Eye (tissue), 1 donor: ENCODE measurements at regions not wholly inside any gene's neighbourhood (a gene's known extent, or its start where the extent isn't known, plus 50 kb on each side); places are given as distances from the start of the nearest gene placed in this dataset.

Experiments used
- DNase-seq: peaks from one replicate; pipeline ENCODE4 v3.0.0-alpha.2; 2015

- DNase-seq = no peak
Measured at GRCh38 chr14:81849714-81850113, 316.1 kb upstream of the SEL1L start.

- DNase-seq = no peak
Measured at GRCh38 chr14:81855007-81855406, 321.4 kb upstream of the SEL1L start.

- no peak for DNase-seq
Measured at GRCh38 chr14:81859046-81859445, 325.4 kb upstream of the SEL1L start.

GRCh38 chr14:81868172-81868571 lies 334.5 kb upstream of the SEL1L start:
- no peak for DNase-seq

- no peak for DNase-seq
Measured at GRCh38 chr14:81871706-81872105, 338.1 kb upstream of the SEL1L start.

- DNase-seq = no peak
Measured at GRCh38 chr14:81884382-81884781, 350.7 kb upstream of the SEL1L start.

GRCh38 chr14:81886588-81886987 lies 352.9 kb upstream of the SEL1L start:
- no peak for DNase-seq

- DNase-seq = no peak
Measured at GRCh38 chr14:81889529-81889928, 355.9 kb upstream of the SEL1L start.

- DNase-seq = peak; percentile 5
Measured at GRCh38 chr14:81890020-81890419, 356.4 kb upstream of the SEL1L start.

- DNase-seq = no peak
Measured at GRCh38 chr14:81903477-81903876, 369.8 kb upstream of the SEL1L start.

- DNase-seq = peak; percentile 12
Measured at GRCh38 chr14:81927070-81927469, 393.4 kb upstream of the SEL1L start.

GRCh38 chr14:81931828-81932227 lies 398.2 kb upstream of the SEL1L start:
- no peak for DNase-seq

GRCh38 chr14:81936348-81936747 lies 402.7 kb upstream of the SEL1L start:
- no peak for DNase-seq

GRCh38 chr14:81936902-81937301 lies 403.2 kb upstream of the SEL1L start:
- DNase-seq = no peak

GRCh38 chr14:81938341-81938740 lies 404.7 kb upstream of the SEL1L start:
- no peak for DNase-seq

GRCh38 chr14:81940651-81941050 lies 407.0 kb upstream of the SEL1L start:
- DNase-seq = no peak

GRCh38 chr14:81942071-81942470 lies 408.4 kb upstream of the SEL1L start:
- DNase-seq = no peak

- peak; percentile 24 for DNase-seq
Measured at GRCh38 chr14:81946375-81946774, 412.7 kb upstream of the SEL1L start.

- peak; percentile 87 for DNase-seq
Measured at GRCh38 chr14:81946834-81947798, 413.5 kb upstream of the SEL1L start.

- DNase-seq = no peak
Measured at GRCh38 chr14:81952917-81953316, 419.3 kb upstream of the SEL1L start.

- DNase-seq = no peak
Measured at GRCh38 chr14:81953419-81953818, 419.8 kb upstream of the SEL1L start.

GRCh38 chr14:81955123-81955522 lies 421.5 kb upstream of the SEL1L start:
- no peak for DNase-seq

GRCh38 chr14:81960781-81961180 lies 427.1 kb upstream of the SEL1L start:
- DNase-seq = no peak

GRCh38 chr14:81963846-81964245 lies 430.2 kb upstream of the SEL1L start:
- no peak for DNase-seq

- no peak for DNase-seq
Measured at GRCh38 chr14:81970307-81970706, 436.7 kb upstream of the SEL1L start.
